GM12875 (cell line): ENCODE measurements at regions not wholly inside any gene's neighbourhood (a gene's known extent, or its start where the extent isn't known, plus 50 kb on each side); places are given as distances from the start of the nearest gene placed in this dataset.

Experiments
- H3K4me3 ChIP-seq: one replicate; pipeline ENCODE4 v1.5.1; 2011; ENCODE audit warnings: low read depth, low read length, control low read depth
- CTCF ChIP-seq: IDR thresholded peaks from 2 replicates; pipeline ENCODE4 v1.5.1; 2011; ENCODE audit warnings: low read depth, mild to moderate bottlenecking, control low read depth, inconsistent platforms, low read length, moderate library complexity, borderline replicate concordance; ENCODE audit not compliant: insufficient read depth

- no peak overlapping the region for H3K4me3 ChIP-seq
- no peak for TF ChIP-seq CTCF
These were observed 865.1 kb upstream of the TMPRSS15 start for GRCh38 chr21:19268686-19269085.

DNA sequence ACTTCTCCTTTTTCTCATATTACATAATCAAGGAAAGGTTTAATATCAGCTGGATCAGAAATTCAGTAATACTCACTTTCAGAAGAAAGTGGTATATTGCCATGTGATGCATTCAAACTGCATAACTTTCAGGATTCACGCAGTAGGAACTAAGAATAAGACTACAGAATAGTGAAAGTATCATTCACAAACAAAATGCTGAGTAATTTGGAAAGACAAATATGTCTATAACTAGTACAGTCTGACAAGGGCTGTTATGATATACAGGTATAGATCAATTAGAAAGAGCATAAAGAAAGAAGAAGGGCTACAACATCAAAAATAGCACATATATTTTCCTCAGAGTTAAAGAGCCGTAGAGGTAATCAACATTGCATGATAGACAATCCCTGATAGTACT is 871.5 kb upstream of the TMPRSS15 start:
- no peak for TF ChIP-seq CTCF
- no peak overlapping the region for H3K4me3 ChIP-seq

GRCh38 chr21:19276665-19277064 is 873.1 kb upstream of the TMPRSS15 start:
- TF ChIP-seq CTCF = no peak
- no peak overlapping the region for H3K4me3 ChIP-seq

GRCh38 chr21:19286876-19287275 is 883.3 kb upstream of the TMPRSS15 start:
- H3K4me3 ChIP-seq = no peak overlapping the region
- TF ChIP-seq CTCF = no peak

DNA sequence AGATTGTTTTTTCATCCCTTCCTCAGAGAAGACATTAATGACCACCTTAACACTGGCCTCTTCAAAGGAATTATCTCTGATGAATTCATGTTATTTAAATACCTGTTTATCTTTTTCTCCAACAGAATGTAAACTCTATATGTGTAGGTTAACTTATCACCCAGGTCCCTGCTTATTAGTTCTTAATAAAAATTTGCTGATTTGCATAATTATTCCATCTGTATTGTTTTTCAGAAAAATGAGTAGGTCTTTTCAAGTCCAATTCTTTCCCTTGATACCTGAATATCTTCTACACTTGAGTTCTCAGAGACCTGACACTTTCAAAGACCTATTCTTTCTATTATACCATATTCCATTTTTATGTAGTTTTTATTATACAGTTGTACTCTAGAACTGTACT is 886.7 kb upstream of the TMPRSS15 start:
- H3K4me3 ChIP-seq = no peak overlapping the region
- no peak for TF ChIP-seq CTCF

DNA sequence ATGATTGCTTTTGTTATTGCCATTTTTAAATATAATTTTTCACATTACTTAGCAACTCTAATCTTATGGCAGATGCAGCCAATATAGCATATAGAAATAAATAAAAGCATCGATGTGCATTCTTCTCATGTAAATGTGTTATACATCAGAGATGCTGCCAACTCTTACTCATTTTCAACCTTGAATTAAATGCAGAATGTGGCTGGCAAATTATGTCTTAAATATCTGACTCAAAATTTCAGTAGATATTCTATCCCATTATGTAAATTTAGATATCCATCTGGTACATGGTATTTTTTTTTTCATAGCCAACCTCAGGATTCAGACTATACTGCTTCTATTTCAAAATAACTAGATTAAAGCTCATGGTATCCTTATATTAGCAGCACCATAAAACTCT is 916.7 kb upstream of the TMPRSS15 start:
- no peak for TF ChIP-seq CTCF
- H3K4me3 ChIP-seq = no peak overlapping the region

DNA sequence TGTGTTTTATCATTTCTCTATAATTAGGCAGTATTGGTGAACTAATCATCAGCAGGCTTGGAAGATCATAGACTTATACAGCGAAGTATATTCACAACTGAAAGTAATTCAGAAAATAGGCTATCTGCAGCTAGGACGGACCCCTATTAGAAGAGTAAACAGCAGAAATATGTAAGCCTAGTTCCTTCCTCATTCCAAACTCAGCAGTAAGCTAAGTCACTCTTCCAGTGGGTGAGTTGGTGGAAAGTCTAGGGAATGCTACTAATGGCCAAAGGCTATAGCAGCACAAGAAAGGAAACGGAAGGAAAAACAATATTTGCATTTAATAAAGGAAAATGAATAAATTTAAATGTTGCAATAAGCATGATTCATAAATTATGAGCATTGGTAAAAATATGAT is 918.1 kb upstream of the TMPRSS15 start:
- TF ChIP-seq CTCF = no peak
- no peak overlapping the region for H3K4me3 ChIP-seq
